ENCODE measurements at regions not wholly inside any gene's neighbourhood (a gene's known extent, or its start where the extent isn't known, plus 50 kb on each side); places are given as distances from the start of the nearest gene placed in this dataset.

GRCh38 chrX:39899059-39899458 lies 198.7 kb downstream of the BCOR start:
- Mint-ChIP-seq H3K9me3 (no peaks in the 10 kb centered on the region), H3K4me3 (no peak overlapping the region), H3K36me3 (ENCODE audit: low read depth) (no peaks in the 10 kb centered on the region), H3K27me3 (peaks cover 3% of the 10 kb centered on the region), H3K27ac (no peak overlapping the region), H3K4me1 (ENCODE audit: low read depth) (peaks cover 10% of the 10 kb centered on the region)
- DNase-seq (no peak), ATAC-seq (no peak)
- ChIA-PET CTCF (no interaction called here), POLR2A (no interaction called here)
- TF ChIP-seq CTCF (IDR thresholded peaks at IDR 0.05): no peak
- intact Hi-C loops (cut with micrococcal nuclease): no loop called here

- CTCF ChIA-PET: no interaction called here
- no peak overlapping the region for H3K4me3 Mint-ChIP-seq
- no peak overlapping the region for H3K27ac Mint-ChIP-seq
- H3K9me3 Mint-ChIP-seq: no peaks in the 10 kb centered on the region
- DNase-seq: no peak
- intact Hi-C loops (cut with micrococcal nuclease): no loop called here
- H3K27me3 Mint-ChIP-seq: peaks cover 3% of the 10 kb centered on the region
- no peaks in the 10 kb centered on the region for H3K36me3 Mint-ChIP-seq (ENCODE audit: low read depth)
- TF ChIP-seq CTCF (IDR thresholded peaks at IDR 0.05): no peak
- H3K4me1 Mint-ChIP-seq (ENCODE audit: low read depth): peaks cover 13% of the 10 kb centered on the region
- ATAC-seq: no peak
- POLR2A ChIA-PET: no interaction called here
Observed at GRCh38 chrX:39899856-39900776, 197.6 kb downstream of the BCOR start.

GRCh38 chrX:39900777-39901170 lies 197.0 kb downstream of the BCOR start:
- ATAC-seq (no peak), DNase-seq (no peak)
- no peak overlapping the region for H3K4me3 Mint-ChIP-seq
- intact Hi-C loops (cut with micrococcal nuclease): no loop called here
- H3K9me3 Mint-ChIP-seq: no peaks in the 10 kb centered on the region
- no peak for TF ChIP-seq CTCF (IDR thresholded peaks at IDR 0.05)
- H3K4me1 Mint-ChIP-seq (ENCODE audit: low read depth): peaks cover 13% of the 10 kb centered on the region
- CTCF ChIA-PET: no interaction called here
- H3K36me3 Mint-ChIP-seq (ENCODE audit: low read depth): no peaks in the 10 kb centered on the region
- POLR2A ChIA-PET: no interaction called here
- no peak overlapping the region for H3K27ac Mint-ChIP-seq
- peaks cover 3% of the 10 kb centered on the region for H3K27me3 Mint-ChIP-seq

- Mint-ChIP-seq H3K27me3 (no peaks in the 10 kb centered on the region), H3K27ac (no peak overlapping the region), H3K9me3 (no peaks in the 10 kb centered on the region), H3K4me3 (no peak overlapping the region), H3K36me3 (ENCODE audit: low read depth) (no peaks in the 10 kb centered on the region), H3K4me1 (ENCODE audit: low read depth) (peaks cover 14% of the 10 kb centered on the region)
- CTCF ChIA-PET: no interaction called here
- POLR2A ChIA-PET: no interaction called here
- DNase-seq (no peak), ATAC-seq (no peak)
- no peak for TF ChIP-seq CTCF (IDR thresholded peaks at IDR 0.05)
- intact Hi-C loops (cut with micrococcal nuclease): no loop called here
Observed at GRCh38 chrX:39903343-39903742, 194.4 kb downstream of the BCOR start.

GRCh38 chrX:39903937-39904336 lies 193.8 kb downstream of the BCOR start:
- no peaks in the 10 kb centered on the region for H3K27me3 Mint-ChIP-seq
- H3K36me3 Mint-ChIP-seq (ENCODE audit: low read depth): no peaks in the 10 kb centered on the region
- H3K9me3 Mint-ChIP-seq: no peaks in the 10 kb centered on the region
- POLR2A ChIA-PET: no interaction called here
- peaks cover 18% of the 10 kb centered on the region for H3K4me1 Mint-ChIP-seq (ENCODE audit: low read depth)
- ATAC-seq (peak; percentile 67), DNase-seq (peak; percentile 34)
- CTCF ChIA-PET: no interaction called here
- no peak overlapping the region for H3K4me3 Mint-ChIP-seq
- no peak for TF ChIP-seq CTCF (IDR thresholded peaks at IDR 0.05)
- no peak overlapping the region for H3K27ac Mint-ChIP-seq
- intact Hi-C loops (cut with micrococcal nuclease): no loop called here
